GM06990 (cell line): ENCODE measurements at regions not wholly inside any gene's neighbourhood (a gene's known extent, or its start where the extent isn't known, plus 50 kb on each side); places are given as distances from the start of the nearest gene placed in this dataset.

Experiments
- DNase-seq: peaks from one replicate; pipeline ENCODE4 v3.0.0-alpha.2; 2011; ENCODE audit not compliant: insufficient read length; ENCODE audit errors: extremely low read depth
- H3K27me3 ChIP-seq: replicated peaks from 2 replicates; pipeline ENCODE4 v1.6.0; 2011; ENCODE audit warnings: low read length; ENCODE audit not compliant: control insufficient read depth, insufficient read depth
- H3K36me3 ChIP-seq: 2 replicates; pipeline ENCODE4 v1.5.1; 2011; ENCODE audit warnings: low read length; ENCODE audit not compliant: control insufficient read depth, insufficient read depth
- H3K4me3 ChIP-seq: replicated peaks from 2 replicates; pipeline ENCODE4 v1.5.1; 2011; ENCODE audit warnings: low read depth, mild to moderate bottlenecking, control low read depth, low read length
- TF ChIP-seq, protein P1 (sequence below): IDR thresholded peaks from 2 replicates; pipeline ENCODE4 v1.5.1; 2011; ENCODE audit warnings: low read length, control low read depth, mild to moderate bottlenecking, inconsistent platforms; ENCODE audit not compliant: insufficient read depth, poor library complexity, severe bottlenecking

DNA sequence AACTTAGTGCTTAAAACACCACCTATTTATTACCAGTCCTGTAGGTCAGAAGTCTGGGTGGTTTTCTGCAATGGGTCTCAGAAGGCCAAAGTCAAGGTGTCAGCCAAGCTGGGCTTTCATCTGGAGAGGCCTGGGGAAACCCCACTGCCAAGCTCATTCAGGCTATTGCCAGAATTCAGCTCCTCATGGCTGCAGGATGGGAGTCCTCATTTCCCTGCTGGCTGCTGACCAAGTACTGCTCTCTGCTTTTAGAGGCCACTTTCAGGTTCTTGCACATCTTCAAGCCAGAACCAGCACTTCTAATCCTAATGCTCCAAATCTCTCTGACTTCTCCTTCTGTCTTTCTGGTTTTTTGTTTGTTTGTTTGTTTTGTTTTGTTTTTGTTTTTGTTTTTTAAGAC is 109.3 kb downstream of the BCOR start:
- TF ChIP-seq, protein P1, sequence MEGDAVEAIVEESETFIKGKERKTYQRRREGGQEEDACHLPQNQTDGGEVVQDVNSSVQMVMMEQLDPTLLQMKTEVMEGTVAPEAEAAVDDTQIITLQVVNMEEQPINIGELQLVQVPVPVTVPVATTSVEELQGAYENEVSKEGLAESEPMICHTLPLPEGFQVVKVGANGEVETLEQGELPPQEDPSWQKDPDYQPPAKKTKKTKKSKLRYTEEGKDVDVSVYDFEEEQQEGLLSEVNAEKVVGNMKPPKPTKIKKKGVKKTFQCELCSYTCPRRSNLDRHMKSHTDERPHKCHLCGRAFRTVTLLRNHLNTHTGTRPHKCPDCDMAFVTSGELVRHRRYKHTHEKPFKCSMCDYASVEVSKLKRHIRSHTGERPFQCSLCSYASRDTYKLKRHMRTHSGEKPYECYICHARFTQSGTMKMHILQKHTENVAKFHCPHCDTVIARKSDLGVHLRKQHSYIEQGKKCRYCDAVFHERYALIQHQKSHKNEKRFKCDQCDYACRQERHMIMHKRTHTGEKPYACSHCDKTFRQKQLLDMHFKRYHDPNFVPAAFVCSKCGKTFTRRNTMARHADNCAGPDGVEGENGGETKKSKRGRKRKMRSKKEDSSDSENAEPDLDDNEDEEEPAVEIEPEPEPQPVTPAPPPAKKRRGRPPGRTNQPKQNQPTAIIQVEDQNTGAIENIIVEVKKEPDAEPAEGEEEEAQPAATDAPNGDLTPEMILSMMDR = no peak
- H3K27me3 ChIP-seq = no peaks in the 10 kb centered on the region
- H3K36me3 ChIP-seq = no peaks in the 10 kb centered on the region
- H3K4me3 ChIP-seq = no peak overlapping the region
- no peak for DNase-seq

DNA sequence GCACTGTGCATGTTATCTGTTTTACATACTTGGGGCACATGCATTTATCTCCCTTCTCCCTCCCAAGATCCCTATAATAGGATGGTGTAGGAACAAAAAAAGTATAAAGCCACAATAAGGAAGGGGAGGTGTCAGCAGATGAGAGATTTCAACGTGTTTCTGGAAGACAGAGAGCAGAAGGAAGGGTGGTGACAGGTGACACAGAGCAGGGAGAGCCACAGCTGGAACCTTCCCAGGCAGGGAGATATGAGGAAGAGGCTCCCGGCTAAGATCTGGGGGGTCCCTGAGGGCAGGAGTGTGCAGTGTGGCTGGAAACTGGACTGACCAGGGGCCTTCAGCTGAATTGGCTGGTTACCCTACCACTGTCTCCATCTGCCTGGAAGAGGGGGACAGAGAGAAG is 107.4 kb downstream of the BCOR start:
- no peaks in the 10 kb centered on the region for H3K36me3 ChIP-seq
- no peak overlapping the region for H3K4me3 ChIP-seq
- TF ChIP-seq, protein P1 = no peak
- no peak for DNase-seq
- H3K27me3 ChIP-seq = no peaks in the 10 kb centered on the region

DNA sequence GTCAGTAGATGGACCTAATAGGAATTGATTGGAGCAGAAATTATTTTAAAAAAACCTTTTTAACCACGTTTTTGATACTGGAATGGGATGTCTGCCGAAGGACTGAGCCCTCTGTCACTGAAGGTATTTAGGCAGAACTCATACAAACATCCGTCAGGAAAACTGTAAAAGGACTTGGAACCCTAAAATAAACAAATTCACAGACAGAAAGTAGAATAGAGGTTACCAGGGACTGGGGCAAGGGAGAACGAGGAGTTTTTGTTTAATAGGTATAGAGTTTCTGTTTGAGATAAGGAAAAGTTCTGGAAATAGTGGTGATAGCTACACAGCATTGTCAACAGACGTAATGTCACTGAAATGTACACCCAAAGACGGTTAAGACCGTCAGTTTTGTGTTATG is 105.5 kb downstream of the BCOR start:
- Histone ChIP-seq H3K27me3 (no peaks in the 10 kb centered on the region), H3K36me3 (no peaks in the 10 kb centered on the region), H3K4me3 (no peak overlapping the region)
- DNase-seq = no peak
- TF ChIP-seq, protein P1 = no peak

DNA sequence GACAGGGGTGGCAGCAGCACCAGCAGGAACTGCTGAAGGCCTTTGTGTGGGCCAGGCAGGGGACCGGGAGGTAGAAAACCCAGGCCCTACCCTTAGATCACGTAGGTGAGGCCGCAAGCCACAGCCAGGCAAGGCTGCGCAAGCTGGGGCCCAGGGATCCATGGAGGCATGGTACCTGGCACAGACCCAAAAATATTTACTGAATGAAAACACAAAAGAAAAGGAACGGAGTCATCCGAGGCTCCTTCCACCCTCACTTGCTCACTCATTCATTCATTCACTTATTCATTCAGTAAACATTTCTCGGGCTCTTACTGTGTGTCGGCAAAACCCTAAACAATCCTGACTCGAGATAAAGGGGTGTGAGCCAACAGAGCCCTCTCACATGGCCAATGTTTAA is 102.3 kb downstream of the BCOR start:
- DNase-seq = no peak
- H3K27me3 ChIP-seq = no peaks in the 10 kb centered on the region

DNA sequence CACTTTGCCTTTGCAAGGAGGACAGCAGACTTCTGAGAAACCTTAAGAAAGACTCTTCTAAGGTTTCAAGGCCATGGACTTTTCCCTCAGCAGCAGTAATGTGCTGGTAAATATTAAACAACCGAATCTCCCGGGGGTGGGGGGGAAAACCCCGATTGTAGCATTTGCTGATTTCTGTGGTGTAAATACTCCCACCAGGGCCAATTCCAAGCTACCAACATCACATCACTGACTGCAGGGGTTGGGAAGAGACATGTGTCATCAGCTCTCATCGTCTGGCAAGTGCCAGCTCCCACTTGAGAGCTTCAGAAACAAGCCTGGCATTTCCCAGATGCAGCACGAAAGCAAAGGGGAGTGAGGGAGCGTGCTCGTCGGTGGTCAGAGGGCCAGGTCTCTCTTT is 101.2 kb downstream of the BCOR start:
- Histone ChIP-seq H3K36me3 (no peaks in the 10 kb centered on the region), H3K27me3 (no peaks in the 10 kb centered on the region), H3K4me3 (no peak overlapping the region)
- no peak for DNase-seq
- TF ChIP-seq, protein P1 = no peak

More for the DNA sequence above, 102.3 kb downstream of the BCOR start:
- TF ChIP-seq, protein P1 = no peak
- no peak overlapping the region for H3K4me3 ChIP-seq
- no peaks in the 10 kb centered on the region for H3K36me3 ChIP-seq
